HG03103 (cell line): ENCODE measurements at regions not wholly inside any gene's neighbourhood (a gene's known extent, or its start where the extent isn't known, plus 50 kb on each side); places are given as distances from the start of the nearest gene placed in this dataset.

ENCODE experiments used
- ATAC-seq: cut with Tn5 transposase; IDR thresholded peaks from one replicate; pipeline ENCODE4 v1.9.1; 2021; ENCODE audit warnings: low read depth; ENCODE audit not compliant: unreplicated experiment

DNA sequence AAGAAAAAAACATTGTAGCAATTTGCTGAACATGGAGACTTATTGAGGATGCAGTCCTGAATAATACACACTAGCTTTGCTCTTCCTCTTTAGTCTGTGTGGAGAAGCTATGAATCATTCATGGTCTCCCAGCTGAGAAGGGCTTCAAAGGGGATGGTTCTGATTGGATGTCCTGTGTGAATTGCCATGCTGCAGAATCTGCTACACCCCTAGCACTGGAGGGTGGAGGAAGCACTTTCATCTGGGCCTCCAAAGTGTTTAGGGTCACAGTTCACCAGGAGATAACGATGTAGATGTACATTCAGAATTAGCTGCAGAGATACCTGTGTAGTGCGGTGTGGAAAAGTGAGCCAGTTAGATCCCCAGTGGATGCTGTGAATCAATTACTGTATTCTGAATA, 321.1 kb upstream of the EDNRB start:
- no peak for ATAC-seq

- ATAC-seq: no peak
Observed at GRCh38 chr13:78238911-78239310, 320.3 kb upstream of the EDNRB start.

DNA sequence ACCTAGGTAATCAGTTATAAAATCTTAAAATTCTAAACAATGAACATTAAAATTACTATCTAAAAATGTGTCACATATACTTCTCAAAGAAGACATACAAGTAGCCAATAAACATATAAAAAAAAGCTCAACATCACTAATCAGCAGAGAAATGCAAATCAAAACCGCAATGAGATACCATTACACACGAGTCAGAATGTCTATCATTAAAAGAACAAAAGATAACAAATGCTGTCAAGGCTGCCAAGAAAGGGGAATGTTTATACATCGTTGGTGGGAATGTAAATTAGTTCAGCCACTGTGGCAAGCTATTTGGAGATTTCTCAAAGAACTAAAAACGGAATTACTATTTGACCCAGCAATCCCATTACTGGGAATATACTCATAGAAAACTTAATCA, 310.3 kb upstream of the EDNRB start:
- ATAC-seq: no peak

- no peak for ATAC-seq
Observed at GRCh38 chr13:78228211-78228610, 309.6 kb upstream of the EDNRB start.

GRCh38 chr13:78227709-78228108, 309.1 kb upstream of the EDNRB start:
- no peak for ATAC-seq

- ATAC-seq: no peak
Observed at GRCh38 chr13:78215458-78216108, 297.0 kb upstream of the EDNRB start.

DNA sequence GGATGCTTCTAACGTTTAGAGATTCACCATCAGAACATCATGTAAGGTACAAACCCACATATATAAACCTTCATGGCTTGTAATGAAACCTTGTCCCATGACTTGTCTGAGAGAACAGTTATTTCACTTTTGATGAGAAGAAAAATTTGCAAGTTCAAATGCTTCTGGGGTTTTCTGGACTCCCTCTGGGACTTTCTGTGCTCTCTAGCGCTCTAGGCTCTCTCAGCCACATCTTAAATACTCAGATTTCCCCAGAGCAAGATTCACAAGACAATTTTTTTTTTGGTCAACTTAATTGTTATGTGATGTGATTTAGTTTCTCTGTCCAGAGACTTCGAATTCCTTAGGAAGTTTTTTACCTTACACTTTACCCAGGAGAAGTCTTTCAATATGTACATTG, 282.8 kb upstream of the EDNRB start:
- ATAC-seq: no peak

DNA sequence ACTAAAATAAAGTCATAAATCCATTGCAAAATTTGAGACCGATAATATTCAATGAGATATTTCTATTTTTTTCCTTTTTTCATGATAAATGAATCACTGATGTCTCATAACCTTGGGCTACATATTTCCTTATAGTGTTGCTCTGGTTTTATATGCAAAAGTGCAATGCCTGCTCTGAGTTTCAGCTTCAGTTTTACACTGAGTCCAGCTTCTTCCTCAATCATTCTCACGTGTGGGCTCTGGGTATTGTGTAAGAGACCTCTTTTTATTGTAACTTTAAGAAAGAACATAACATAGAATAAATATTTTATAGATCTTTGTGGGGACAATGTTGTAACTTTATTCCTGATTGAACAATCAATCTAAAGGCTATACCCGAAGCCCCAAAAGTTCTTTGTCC, 280.2 kb upstream of the EDNRB start:
- ATAC-seq: no peak

GRCh38 chr13:78198419-78198818, 279.8 kb upstream of the EDNRB start:
- no peak for ATAC-seq

GRCh38 chr13:78197231-78197630, 278.6 kb upstream of the EDNRB start:
- no peak for ATAC-seq

DNA sequence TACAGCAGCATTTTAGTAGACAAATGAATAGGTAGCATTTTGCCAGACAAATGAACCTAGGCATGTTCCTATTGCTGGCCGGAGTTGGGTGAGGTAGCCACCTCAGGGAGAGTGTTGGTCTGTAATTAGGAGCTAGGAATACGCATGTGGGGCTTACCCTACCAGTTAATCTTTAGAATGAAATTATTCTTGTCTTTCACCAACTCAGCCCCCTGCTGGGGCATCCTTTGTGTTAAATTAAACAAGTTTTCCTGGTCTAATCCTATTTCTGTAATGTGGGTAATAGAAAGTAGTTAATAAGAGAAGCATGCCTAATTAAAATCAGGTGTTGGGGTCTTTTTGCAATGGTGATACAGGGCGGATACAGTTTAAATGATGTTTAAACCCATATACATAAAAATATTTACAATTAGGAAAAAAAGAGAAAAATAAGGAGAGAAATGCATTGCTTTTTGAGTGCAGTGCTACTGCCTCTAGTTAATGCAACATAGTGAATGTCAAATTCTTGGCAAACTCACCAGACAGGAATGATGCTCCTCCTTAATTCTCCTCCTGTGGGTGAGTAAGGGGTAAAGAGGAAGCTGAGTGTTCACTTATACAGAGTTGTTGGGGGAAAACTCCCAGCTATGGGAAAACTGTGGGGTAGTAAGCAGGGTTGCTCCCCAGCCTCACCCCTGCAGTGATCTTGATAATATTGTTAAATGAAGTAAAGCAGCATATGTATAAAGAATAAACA, 276.4 kb upstream of the EDNRB start:
- ATAC-seq: no peak

GRCh38 chr13:78193846-78194245, 275.2 kb upstream of the EDNRB start:
- ATAC-seq: no peak

- no peak for ATAC-seq
Observed at GRCh38 chr13:78192716-78193115, 274.1 kb upstream of the EDNRB start.

DNA sequence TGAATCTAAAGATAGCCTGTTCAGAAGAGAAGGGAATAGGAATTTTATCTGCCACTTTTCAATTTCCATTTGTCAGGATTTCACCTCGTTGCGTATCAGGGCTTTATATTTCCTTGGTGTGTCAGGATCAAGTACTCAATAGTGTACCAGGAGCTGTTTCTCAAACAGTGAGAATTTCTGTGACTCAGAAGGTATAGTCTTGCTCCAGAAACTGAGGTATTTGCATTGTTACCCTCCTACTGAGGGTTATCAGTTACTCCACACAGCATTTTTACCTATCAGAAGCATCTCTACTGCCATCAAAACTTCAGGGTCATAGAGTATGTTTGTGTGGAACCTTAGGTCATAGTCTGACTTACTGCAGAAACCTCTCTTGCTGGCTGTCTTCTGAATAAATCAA, 271.7 kb upstream of the EDNRB start:
- no peak for ATAC-seq

DNA sequence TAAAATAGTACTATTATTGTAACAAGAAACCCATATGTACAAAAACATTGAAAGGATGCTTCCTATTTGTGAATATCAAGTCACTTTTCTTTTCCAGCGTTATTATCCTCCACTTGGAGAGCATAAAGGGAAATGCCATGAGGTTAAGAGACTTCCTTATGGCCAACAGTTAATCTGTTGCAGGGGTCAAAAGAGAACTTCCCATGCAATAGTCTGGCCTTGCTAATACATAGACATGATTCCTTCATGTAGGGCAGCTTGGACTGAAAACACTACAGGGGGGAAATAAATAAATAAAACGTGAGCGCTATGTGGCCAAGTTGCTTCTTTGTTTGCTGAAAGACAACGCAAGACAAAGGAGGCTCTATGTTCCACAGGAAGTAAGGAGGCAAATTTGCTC, 269.1 kb upstream of the EDNRB start:
- ATAC-seq: no peak

- ATAC-seq: no peak
Observed at GRCh38 chr13:78185700-78186099, 267.1 kb upstream of the EDNRB start.

GRCh38 chr13:78183732-78184131, 265.1 kb upstream of the EDNRB start:
- no peak for ATAC-seq

- ATAC-seq: no peak
Observed at GRCh38 chr13:78182813-78183212, 264.2 kb upstream of the EDNRB start.

DNA sequence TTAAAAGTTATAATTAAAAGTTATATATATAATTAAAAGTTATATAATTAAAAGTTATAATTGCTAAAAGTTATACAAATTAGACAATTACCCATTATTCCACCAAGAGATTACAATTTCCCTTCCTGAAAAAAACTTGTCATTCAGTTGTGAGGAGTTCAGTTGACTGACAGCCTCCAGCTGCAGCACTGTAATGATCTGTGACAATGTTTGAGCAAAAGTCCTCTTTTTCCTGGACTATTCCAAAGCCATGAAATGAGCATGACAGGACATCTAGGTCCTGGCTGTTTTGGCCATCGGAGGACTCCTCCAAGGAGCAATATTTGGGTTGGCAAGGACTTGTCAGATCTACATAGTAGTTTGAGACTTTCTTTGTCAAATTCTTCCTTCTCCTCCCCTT, 258.7 kb upstream of the EDNRB start:
- ATAC-seq: no peak

- no peak for ATAC-seq
Observed at GRCh38 chr13:78176880-78177279, 258.2 kb upstream of the EDNRB start.

- ATAC-seq: no peak
Observed at GRCh38 chr13:78169386-78169785, 250.8 kb upstream of the EDNRB start.

GRCh38 chr13:78168981-78169380, 250.3 kb upstream of the EDNRB start:
- ATAC-seq: no peak
